ENCODE measurements at regions not wholly inside any gene's neighbourhood (a gene's known extent, or its start where the extent isn't known, plus 50 kb on each side); places are given as distances from the start of the nearest gene placed in this dataset.

- Histone ChIP-seq H4K20me1 (ENCODE audit: insufficient read depth, low read length) (no peaks in the 10 kb centered on the region), H3K4me3 (ENCODE audit: insufficient read depth, low read depth, low read length) (no peak overlapping the region), H3K9me3 (ENCODE audit: insufficient read depth, low read depth, low read length) (peaks cover 3% of the 10 kb centered on the region), H3K4me1 (ENCODE audit: insufficient read depth, low read length) (peaks cover 4% of the 10 kb centered on the region), H3K9ac (ENCODE audit: low read length) (no peak overlapping the region), H3K27ac (ENCODE audit: low read depth, low read length) (no peak overlapping the region), H3K4me2 (ENCODE audit: low read length) (no peak overlapping the region), H3K36me3 (ENCODE audit: insufficient read depth, low read length) (no peaks in the 10 kb centered on the region), H3K79me2 (ENCODE audit: insufficient read depth, low read length) (no peaks in the 10 kb centered on the region), H2AFZ (ENCODE audit: low read depth, low read length) (peak overlapping the region; percentile 18), H3K27me3 (ENCODE audit: insufficient read depth, low read length) (no peaks in the 10 kb centered on the region)
- peaks cover 24% of the 10 kb centered on the region for H3K9me3 Mint-ChIP-seq (ENCODE audit: unreplicated experiment)
- no peaks in the 10 kb centered on the region for H3K36me3 Mint-ChIP-seq (ENCODE audit: low read depth, unreplicated experiment)
- H3K4me3 Mint-ChIP-seq (ENCODE audit: unreplicated experiment), result no peak overlapping the region
- DNase-seq (ENCODE audit: low read depth) (no peak), FAIRE-seq (no peak)
- no peaks in the 10 kb centered on the region for H3K27me3 Mint-ChIP-seq (ENCODE audit: low read depth, unreplicated experiment)
- H3K27ac Mint-ChIP-seq (ENCODE audit: unreplicated experiment), result no peak overlapping the region
- no peaks in the 10 kb centered on the region for H3K4me1 Mint-ChIP-seq (ENCODE audit: low read depth, unreplicated experiment)
- no peak for TF ChIP-seq CTCF (IDR thresholded peaks at IDR 0.05; ENCODE audit: insufficient read depth, low read depth, low read length)
- TF ChIP-seq EZH2 (IDR thresholded peaks at IDR 0.05; ENCODE audit: insufficient read depth, low read length), result no peak
Measured at GRCh38 chr7:68457481-68457880, 1140.8 kb upstream of the AUTS2 start.

DNA sequence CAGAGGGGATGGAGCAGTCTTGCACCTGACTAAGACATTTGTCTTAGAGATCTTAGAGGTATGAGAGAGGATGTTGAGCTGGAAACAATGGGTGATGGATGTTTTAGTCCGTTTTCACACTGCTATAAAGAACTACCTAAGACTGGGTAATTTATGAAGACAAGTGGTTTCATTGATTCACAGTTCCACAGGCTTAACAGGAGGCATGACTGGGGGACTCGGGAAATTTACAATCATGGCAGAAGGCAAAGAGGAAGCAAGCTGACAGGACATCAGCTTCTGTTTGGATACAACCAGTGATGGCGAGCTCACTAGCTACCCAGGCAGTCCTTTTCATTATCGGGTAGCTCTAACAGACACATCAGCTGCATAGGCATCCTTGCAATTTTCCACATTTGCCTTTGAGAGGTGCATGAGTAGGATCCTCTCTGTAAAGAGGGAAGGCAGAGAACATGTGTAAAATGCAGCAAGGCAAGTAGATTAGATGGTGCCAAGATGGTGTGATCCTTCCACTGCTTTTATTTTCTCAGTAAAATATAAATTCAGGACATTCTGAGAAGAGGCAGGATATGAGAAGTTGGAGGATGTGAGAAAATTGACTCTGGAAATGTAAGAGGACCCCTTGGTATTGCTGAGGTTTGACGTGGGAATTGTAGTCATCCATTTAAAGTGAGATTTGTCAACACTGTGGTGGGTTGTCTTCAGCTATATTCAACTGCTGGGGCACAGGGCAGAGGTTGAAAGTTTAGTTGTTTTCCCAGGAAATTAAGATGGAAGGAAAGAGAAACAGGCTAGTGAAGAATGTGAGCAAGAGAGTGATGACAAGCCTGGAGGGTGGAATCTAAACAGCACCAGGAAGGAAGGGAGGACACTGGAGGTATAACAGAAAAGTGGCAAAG lies 1140.0 kb upstream of the AUTS2 start:
- H3K27ac Mint-ChIP-seq (ENCODE audit: unreplicated experiment), result no peak overlapping the region
- H3K4me1 Mint-ChIP-seq (ENCODE audit: low read depth, unreplicated experiment), result no peaks in the 10 kb centered on the region
- Histone ChIP-seq H3K27ac (ENCODE audit: low read depth, low read length) (no peak overlapping the region), H3K36me3 (ENCODE audit: insufficient read depth, low read length) (no peaks in the 10 kb centered on the region), H3K9me3 (ENCODE audit: insufficient read depth, low read depth, low read length) (peaks cover 3% of the 10 kb centered on the region), H3K27me3 (ENCODE audit: insufficient read depth, low read length) (no peaks in the 10 kb centered on the region), H3K9ac (ENCODE audit: low read length) (no peak overlapping the region), H3K79me2 (ENCODE audit: insufficient read depth, low read length) (no peaks in the 10 kb centered on the region), H3K4me3 (ENCODE audit: insufficient read depth, low read depth, low read length) (no peak overlapping the region), H2AFZ (ENCODE audit: low read depth, low read length) (no peak overlapping the region), H3K4me1 (ENCODE audit: insufficient read depth, low read length) (peaks cover 4% of the 10 kb centered on the region), H3K4me2 (ENCODE audit: low read length) (no peak overlapping the region), H4K20me1 (ENCODE audit: insufficient read depth, low read length) (no peaks in the 10 kb centered on the region)
- TF ChIP-seq CTCF (IDR thresholded peaks at IDR 0.05; ENCODE audit: insufficient read depth, low read depth, low read length) (no peak), EZH2 (IDR thresholded peaks at IDR 0.05; ENCODE audit: insufficient read depth, low read length) (no peak)
- no peaks in the 10 kb centered on the region for H3K27me3 Mint-ChIP-seq (ENCODE audit: low read depth, unreplicated experiment)
- no peak overlapping the region for H3K4me3 Mint-ChIP-seq (ENCODE audit: unreplicated experiment)
- H3K36me3 Mint-ChIP-seq (ENCODE audit: low read depth, unreplicated experiment), result no peaks in the 10 kb centered on the region
- FAIRE-seq (no peak), DNase-seq (ENCODE audit: low read depth) (no peak)
- peaks cover 20% of the 10 kb centered on the region for H3K9me3 Mint-ChIP-seq (ENCODE audit: unreplicated experiment)

GRCh38 chr7:68461430-68461829 lies 1136.8 kb upstream of the AUTS2 start:
- H3K27ac ChIP-seq (ENCODE audit: low read depth, low read length), result no peak overlapping the region
- peaks cover 3% of the 10 kb centered on the region for H3K9me3 ChIP-seq (ENCODE audit: insufficient read depth, low read depth, low read length)
- H2AFZ ChIP-seq (ENCODE audit: low read depth, low read length), result no peak overlapping the region
- H3K27me3 ChIP-seq (ENCODE audit: insufficient read depth, low read length), result no peaks in the 10 kb centered on the region
- H4K20me1 ChIP-seq (ENCODE audit: insufficient read depth, low read length), result no peaks in the 10 kb centered on the region
- Mint-ChIP-seq H3K36me3 (ENCODE audit: low read depth, unreplicated experiment) (no peaks in the 10 kb centered on the region), H3K4me3 (ENCODE audit: unreplicated experiment) (no peak overlapping the region), H3K27ac (ENCODE audit: unreplicated experiment) (no peak overlapping the region), H3K9me3 (ENCODE audit: unreplicated experiment) (peaks cover 19% of the 10 kb centered on the region), H3K27me3 (ENCODE audit: low read depth, unreplicated experiment) (no peaks in the 10 kb centered on the region), H3K4me1 (ENCODE audit: low read depth, unreplicated experiment) (no peaks in the 10 kb centered on the region)
- TF ChIP-seq CTCF (IDR thresholded peaks at IDR 0.05; ENCODE audit: insufficient read depth, low read depth, low read length) (no peak), EZH2 (IDR thresholded peaks at IDR 0.05; ENCODE audit: insufficient read depth, low read length) (no peak)
- H3K4me2 ChIP-seq (ENCODE audit: low read length), result peak overlapping the region; percentile 10
- no peaks in the 10 kb centered on the region for H3K79me2 ChIP-seq (ENCODE audit: insufficient read depth, low read length)
- DNase-seq (ENCODE audit: low read depth) (peak; percentile 79), FAIRE-seq (peak; percentile 13)
- H3K4me1 ChIP-seq (ENCODE audit: insufficient read depth, low read length), result peaks cover 4% of the 10 kb centered on the region
- H3K4me3 ChIP-seq (ENCODE audit: insufficient read depth, low read depth, low read length), result no peak overlapping the region
- H3K36me3 ChIP-seq (ENCODE audit: insufficient read depth, low read length), result no peaks in the 10 kb centered on the region
- H3K9ac ChIP-seq (ENCODE audit: low read length), result no peak overlapping the region

Measured in astrocyte (in vitro differentiated cells and primary cell).